Mucosa of descending colon (tissue), 3 donors: ENCODE measurements at regions not wholly inside any gene's neighbourhood (a gene's known extent, or its start where the extent isn't known, plus 50 kb on each side); places are given as distances from the start of the nearest gene placed in this dataset.

Source experiments
- ATAC-seq: fragments of 200-7000 bp; cut with Tn5 transposase; one replicate; pipeline ENCODE4 v1.9.1; 2020; ENCODE audit warnings: mild to moderate bottlenecking, moderate library complexity
- DNase-seq, 3 donors: peaks; one replicate each; pipeline ENCODE4 v3.0.0-alpha.2; 2020
- H3K36me3 ChIP-seq: fragments of 200-600 bp; one replicate; pipeline ENCODE4 v1.8.0; 2021; ENCODE audit warnings: low read depth, mild to moderate bottlenecking
- H3K4me1 ChIP-seq: fragments of 200-600 bp; one replicate; pipeline ENCODE4 v1.8.0; 2021; ENCODE audit warnings: low read depth, mild to moderate bottlenecking
- H3K4me3 ChIP-seq: fragments of 200-600 bp; one replicate; pipeline ENCODE4 v1.8.0; 2021; ENCODE audit warnings: mild to moderate bottlenecking
- H3K9me3 ChIP-seq: fragments of 200-600 bp; one replicate; pipeline ENCODE4 v1.8.0; 2021; ENCODE audit warnings: mild to moderate bottlenecking
- intact Hi-C, 2 donors: fragments of 100-400 bp; cut with DNase I in 1 of 2; cut with micrococcal nuclease in 1 of 2; formaldehyde crosslinking; loops; one replicate each; pipeline versions ENCODE4 v1.11.0 to v1.11.1; 2022; cut with DNase I, micrococcal nuclease
- TF ChIP-seq, protein P1 (sequence below): fragments of 200-600 bp; IDR thresholded peaks from one replicate; pipeline ENCODE4 v1.8.0; 2022; ENCODE audit warnings: antibody characterized with exemption, mild to moderate bottlenecking
- donor health status: DM: no; HTN: no; CAD: no; lungs with moderate emphysema.
- donor health status: DM: no; HTN: no; CAD: no.
- donor health status: DM: no; HTN: yes; CAD: no.

DNA sequence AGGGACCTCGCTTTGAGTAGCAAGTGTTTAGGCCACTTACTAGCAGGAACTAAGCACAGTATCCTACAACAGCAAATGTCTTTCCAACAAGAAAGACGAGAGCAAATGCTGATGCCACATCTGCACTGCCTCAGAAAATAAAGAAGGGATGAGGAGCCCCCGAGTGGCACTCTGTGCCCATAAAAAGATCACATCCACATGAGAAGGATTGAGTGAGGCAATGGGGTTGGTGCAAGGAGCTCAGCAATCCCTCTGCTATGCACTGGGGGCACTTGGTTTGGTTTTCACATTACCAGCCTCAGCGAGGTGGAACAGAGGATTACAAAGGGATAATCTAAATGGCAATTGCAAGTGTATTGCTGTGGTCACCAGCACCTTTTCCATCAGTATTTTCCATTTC is 252.8 kb upstream of the SLC7A11 start:
- H3K4me1 ChIP-seq: no peaks in the 10 kb centered on the region
- TF ChIP-seq, protein P1, sequence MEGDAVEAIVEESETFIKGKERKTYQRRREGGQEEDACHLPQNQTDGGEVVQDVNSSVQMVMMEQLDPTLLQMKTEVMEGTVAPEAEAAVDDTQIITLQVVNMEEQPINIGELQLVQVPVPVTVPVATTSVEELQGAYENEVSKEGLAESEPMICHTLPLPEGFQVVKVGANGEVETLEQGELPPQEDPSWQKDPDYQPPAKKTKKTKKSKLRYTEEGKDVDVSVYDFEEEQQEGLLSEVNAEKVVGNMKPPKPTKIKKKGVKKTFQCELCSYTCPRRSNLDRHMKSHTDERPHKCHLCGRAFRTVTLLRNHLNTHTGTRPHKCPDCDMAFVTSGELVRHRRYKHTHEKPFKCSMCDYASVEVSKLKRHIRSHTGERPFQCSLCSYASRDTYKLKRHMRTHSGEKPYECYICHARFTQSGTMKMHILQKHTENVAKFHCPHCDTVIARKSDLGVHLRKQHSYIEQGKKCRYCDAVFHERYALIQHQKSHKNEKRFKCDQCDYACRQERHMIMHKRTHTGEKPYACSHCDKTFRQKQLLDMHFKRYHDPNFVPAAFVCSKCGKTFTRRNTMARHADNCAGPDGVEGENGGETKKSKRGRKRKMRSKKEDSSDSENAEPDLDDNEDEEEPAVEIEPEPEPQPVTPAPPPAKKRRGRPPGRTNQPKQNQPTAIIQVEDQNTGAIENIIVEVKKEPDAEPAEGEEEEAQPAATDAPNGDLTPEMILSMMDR: no peak
- no peaks in the 10 kb centered on the region for H3K9me3 ChIP-seq
- DNase-seq: peak in 1 of 3 donors; percentile 9
- no peaks in the 10 kb centered on the region for H3K36me3 ChIP-seq
- H3K4me3 ChIP-seq: no peak overlapping the region
- intact Hi-C loops: no loop called here
- ATAC-seq: no peak

DNA sequence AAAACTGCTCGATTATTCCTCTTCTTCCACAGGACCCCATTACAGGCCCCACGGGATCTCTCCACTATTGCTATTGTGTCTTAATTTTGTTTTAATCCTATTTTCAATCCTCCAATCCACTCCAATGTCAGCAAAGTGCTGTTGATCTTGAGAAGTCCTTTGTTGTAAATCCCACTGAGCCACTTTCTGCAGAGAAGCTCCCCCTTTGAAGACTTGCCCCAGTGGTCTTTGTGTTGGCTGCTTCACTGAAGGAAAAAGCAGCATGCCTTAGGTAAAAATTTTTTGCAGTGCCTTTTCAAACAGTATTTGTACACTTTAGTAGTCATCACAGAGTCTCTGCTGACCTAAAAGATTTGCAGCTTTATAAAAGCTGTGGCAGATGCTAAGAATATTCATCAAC is 252.0 kb upstream of the SLC7A11 start:
- Histone ChIP-seq H3K36me3 (no peaks in the 10 kb centered on the region), H3K4me3 (no peak overlapping the region), H3K9me3 (no peaks in the 10 kb centered on the region), H3K4me1 (no peaks in the 10 kb centered on the region)
- no peak for DNase-seq
- intact Hi-C loops: no loop called here
- ATAC-seq: no peak
- TF ChIP-seq, protein P1: no peak

DNA sequence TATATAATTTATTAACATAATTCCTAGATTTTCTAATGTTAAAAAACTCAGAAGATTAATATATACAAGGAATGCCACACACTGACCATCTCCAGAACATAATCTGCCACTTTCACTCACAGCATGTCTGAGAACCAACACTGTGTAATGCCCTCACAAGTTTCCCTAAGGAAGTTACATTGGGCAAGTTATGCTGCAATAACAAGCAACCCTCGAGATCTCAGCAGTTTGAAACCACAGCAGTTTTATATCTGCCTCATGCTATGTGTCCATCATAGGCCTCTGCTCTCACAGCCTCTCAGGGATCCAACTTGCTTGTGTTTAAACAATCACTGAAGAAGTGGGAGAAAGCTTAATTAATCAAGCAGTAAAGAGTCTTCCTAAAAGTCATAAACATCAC is 250.0 kb upstream of the SLC7A11 start:
- no peaks in the 10 kb centered on the region for H3K36me3 ChIP-seq
- H3K9me3 ChIP-seq: no peaks in the 10 kb centered on the region
- TF ChIP-seq, protein P1: no peak
- ATAC-seq (no peak), DNase-seq (no peak)
- no peak overlapping the region for H3K4me3 ChIP-seq
- intact Hi-C loops: no loop called here
- H3K4me1 ChIP-seq: no peaks in the 10 kb centered on the region

DNA sequence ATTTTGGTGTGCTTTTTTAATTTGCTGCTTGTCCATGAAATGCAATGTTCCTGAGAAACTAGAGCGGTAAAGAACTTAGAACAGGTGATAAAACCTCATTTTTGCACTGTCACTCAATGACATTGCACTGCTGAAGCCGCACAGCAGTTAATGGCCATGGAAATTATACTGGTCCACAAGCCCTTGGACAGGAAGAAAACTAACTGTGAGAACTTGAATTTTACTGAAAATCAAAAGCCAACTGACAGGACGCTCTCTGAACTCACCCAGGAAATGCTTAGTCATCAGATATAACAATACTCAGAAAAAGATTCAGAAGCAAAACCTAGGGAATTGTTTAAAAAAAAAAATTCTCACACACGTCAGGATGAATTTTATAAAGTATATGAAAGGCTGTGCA is 246.4 kb upstream of the SLC7A11 start:
- Histone ChIP-seq H3K36me3 (no peaks in the 10 kb centered on the region), H3K9me3 (no peaks in the 10 kb centered on the region), H3K4me3 (no peak overlapping the region), H3K4me1 (no peaks in the 10 kb centered on the region)
- intact Hi-C loops: no loop called here
- no peak for ATAC-seq
- no peak for DNase-seq
- TF ChIP-seq, protein P1: no peak

DNA sequence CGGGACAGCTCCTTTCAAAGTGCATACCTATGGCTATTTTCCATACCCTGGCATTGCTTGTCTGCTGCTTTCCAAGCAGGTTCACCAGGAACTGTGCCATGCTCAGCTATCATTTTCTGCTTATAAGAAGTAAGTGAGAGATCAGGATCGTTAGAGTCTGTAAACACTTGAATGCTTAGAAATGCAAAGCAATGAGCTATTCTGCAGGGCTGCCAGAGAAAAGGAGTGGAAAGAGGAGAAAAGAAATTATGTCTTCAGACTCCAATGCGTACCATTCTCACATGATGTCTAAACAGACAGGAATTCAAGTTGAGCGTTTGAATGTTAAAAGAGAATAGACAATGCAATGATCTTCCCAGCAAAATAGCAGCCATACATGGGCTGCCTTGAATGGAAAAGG is 245.5 kb upstream of the SLC7A11 start:
- no peak for ATAC-seq
- DNase-seq: no peak
- Histone ChIP-seq H3K9me3 (no peaks in the 10 kb centered on the region), H3K36me3 (no peaks in the 10 kb centered on the region), H3K4me1 (no peaks in the 10 kb centered on the region), H3K4me3 (no peak overlapping the region)
- TF ChIP-seq, protein P1: no peak
- intact Hi-C loops: no loop called here

DNA sequence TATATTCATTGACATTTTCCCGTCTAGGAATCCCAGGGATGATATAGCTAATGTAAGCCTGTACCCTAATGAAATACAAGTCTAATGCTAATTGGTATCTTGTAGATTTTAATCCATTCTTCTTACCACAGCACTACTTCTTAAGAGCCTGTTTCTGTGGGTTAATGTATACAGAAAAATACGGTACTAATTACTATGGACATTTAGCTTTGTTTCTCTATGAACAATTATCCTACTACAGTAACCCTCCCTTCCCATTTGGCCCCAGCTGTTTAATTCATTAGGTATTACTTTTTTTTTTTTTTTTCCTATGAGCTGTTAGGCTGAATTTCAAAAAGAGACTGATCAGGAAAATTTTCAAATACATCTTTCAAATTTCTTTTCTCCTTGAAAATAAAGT is 245.1 kb upstream of the SLC7A11 start:
- intact Hi-C loops: no loop called here
- ATAC-seq: no peak
- H3K4me1 ChIP-seq: no peaks in the 10 kb centered on the region
- H3K36me3 ChIP-seq: no peaks in the 10 kb centered on the region
- no peaks in the 10 kb centered on the region for H3K9me3 ChIP-seq
- DNase-seq: no peak
- H3K4me3 ChIP-seq: no peak overlapping the region
- TF ChIP-seq, protein P1: no peak
